HG03469 (cell line): ENCODE measurements at regions not wholly inside any gene's neighbourhood (a gene's known extent, or its start where the extent isn't known, plus 50 kb on each side); places are given as distances from the start of the nearest gene placed in this dataset.
"Not testable (repeated sequence)": the region's sequence is repeated elsewhere in the genome, so short reads cannot be mapped to it uniquely, and the experiment has no call there.

Source experiments
- ATAC-seq: cut with Tn5 transposase; IDR thresholded peaks from one replicate; pipeline ENCODE4 v1.9.1; 2021; ENCODE audit warnings: mild to moderate bottlenecking, moderate library complexity, moderate number of reproducible peaks; ENCODE audit not compliant: unreplicated experiment

DNA sequence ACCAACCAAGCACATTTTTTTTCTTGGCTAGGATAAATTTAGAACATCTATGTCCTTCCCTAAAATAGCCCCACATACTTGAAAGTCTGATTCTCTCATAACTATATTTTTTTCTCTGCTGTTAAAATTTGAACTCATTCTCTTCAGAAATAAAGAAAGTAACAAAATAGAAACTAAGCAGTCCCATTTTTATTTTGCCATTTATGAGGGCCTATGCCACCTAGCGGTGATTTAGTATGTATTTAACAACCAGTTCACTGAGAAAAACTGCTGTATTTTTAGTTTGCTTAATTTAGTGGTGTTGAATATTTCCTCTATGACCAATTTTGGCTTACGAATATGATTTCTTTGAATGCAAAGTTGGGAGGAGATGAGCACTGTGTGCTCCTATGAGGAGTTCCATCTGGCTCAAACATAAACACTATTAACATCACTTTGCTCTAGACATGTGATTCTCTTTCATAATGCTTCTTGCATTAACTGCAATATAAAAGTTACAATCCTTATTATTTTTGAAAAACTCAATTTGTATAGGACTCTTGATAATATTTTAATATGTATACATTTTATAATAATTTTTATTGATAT is 116.6 kb downstream of the SYT15B start:
- not testable (repeated sequence) for ATAC-seq

GRCh38 chr10:47626975-47627374 is 103.5 kb upstream of the AGAP9 start:
- not testable (repeated sequence) for ATAC-seq

GRCh38 chr10:47622719-47623118 is 99.3 kb upstream of the AGAP9 start:
- ATAC-seq = not testable (repeated sequence)

GRCh38 chr10:47619300-47620012 is 96.0 kb upstream of the AGAP9 start:
- not testable (repeated sequence) for ATAC-seq

DNA sequence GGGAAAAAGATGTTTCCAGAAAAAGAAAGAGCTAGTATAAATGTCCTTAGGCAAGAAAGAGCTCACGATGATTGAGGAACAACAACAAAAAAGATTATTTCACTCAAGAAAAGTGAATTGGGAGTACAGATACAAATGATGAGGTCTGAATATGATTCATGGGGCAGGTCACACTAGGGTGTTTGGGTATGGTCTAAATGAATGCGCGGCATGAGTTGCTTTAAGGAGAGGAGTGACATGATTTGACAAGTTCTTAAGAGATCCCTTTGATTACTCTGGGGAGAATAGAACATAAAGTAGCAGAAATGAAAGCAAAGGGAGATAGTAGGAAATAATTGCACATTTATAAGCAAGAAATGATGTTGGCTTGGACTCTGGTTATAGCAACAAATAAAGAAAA is 85.9 kb upstream of the AGAP9 start:
- ATAC-seq = not testable (repeated sequence)

DNA sequence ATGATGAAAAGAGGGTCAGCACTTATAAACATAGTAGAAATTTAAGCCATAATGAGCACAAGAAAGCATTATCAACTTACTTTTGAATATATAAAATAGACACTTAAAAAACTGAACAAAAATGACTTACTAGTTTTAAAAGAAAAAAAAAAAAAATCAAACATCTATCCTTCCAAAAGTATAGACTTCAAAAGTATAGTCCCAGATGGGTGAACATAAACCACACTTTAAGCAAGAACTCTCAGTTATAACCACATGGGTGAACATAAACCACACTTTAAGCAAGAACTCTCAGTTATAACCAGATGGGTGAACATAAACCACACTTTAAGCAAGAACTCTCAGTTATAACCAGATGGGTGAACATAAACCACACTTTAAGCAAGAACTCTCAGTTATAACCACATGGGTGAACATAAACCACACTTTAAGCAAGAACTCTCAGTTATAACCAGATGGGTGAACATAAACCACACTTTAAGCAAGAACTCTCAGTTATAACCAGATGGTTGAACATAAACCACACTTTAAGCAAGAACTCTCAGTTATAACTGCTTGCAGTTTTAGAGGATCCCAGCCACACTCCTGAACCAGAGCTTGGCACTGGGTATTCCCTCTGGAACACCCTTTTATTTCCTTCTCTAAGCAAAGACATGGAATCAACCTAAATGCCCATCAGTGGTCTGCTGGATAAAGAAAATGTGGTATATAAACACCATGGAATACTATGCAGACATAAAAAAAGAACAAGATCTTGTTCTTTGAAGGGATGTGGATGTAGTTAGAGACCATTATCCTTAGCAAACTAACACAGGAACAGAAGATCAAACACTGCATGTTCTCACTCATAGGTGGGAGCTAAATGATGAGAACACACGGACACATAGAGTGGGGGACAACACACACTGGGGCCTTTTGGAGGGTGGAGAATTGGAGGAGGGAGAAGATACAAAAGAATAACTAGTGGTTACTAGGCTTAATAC is 82.6 kb upstream of the AGAP9 start:
- ATAC-seq = not testable (repeated sequence)

DNA sequence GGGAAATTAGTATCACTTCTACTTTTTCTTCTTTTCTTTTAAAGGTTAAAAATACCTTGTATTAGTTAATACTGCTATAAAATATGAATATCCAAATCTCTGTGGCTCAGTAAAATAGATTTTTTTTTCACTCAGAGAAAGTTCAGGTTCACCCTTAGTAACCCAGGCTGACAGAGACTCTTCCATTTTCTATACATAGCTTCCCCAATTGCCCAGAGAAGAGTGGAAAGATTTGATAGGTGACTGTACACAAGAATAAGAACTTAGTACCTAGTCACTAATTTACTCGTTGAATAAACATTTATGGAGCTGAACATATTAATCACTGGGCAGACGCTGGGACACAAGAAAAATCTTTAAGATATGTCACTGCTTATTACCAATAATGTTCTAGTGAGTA is 77.2 kb upstream of the AGAP9 start:
- not testable (repeated sequence) for ATAC-seq

DNA sequence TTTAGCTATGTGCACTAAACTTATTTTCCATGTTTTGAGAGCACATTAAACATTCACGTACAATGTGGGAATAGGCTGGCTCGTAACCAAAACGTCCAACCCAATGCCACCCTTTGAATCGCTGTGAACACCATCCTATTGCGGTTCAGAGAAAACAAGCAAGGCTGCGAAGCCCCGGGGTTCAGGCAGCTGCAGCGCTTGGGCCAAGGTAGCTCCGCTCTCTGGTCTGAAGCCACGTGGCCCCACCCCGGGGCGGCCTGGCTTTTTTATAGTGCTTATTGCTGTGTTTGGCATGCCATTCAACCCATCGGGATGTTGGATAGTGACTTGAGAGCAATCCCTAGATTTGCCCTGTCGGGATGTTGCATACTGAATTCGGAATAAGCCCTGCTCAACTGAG is 76.7 kb upstream of the AGAP9 start:
- ATAC-seq = not testable (repeated sequence)

DNA sequence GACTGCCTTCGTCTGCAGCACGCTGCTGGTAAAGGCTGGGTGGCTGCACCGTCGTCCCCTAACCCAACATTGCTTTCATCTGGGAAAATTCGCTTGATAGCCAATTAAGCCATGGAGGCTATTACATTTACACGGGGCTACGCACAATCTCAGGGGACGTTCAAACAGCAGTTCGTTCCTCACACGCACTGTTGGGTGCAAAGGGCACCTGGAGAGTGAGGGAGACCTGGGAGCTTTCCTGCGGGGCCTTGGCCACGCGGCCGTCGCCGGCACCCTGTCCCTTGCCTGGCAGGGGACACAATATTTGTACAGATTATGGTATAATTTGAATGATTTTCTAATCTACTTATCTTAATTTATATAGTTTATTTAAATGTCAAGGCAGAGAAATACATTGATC is 76.2 kb upstream of the AGAP9 start:
- not testable (repeated sequence) for ATAC-seq

- not testable (repeated sequence) for ATAC-seq
Observed at GRCh38 chr10:47593805-47594204, 70.4 kb upstream of the AGAP9 start.

DNA sequence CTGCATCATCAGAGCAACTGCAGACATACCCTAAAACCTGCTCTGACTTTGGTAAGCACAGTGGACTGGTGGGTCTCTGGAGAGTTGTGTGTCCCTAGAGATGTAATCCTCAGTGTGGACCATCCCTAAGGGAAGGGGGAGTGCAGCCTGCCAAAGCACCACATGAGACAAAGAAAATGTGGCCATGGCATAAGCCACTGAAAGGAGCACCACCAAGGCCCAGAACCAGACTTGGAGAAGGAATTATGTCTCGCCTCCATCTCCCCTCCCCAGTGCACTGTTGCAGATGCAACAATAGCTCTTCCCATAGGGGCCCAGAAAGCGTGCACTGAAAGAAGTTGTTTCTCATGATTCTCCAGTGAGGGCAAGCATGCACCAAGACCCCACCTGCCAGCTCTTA is 69.7 kb upstream of the AGAP9 start:
- ATAC-seq = not testable (repeated sequence)

DNA sequence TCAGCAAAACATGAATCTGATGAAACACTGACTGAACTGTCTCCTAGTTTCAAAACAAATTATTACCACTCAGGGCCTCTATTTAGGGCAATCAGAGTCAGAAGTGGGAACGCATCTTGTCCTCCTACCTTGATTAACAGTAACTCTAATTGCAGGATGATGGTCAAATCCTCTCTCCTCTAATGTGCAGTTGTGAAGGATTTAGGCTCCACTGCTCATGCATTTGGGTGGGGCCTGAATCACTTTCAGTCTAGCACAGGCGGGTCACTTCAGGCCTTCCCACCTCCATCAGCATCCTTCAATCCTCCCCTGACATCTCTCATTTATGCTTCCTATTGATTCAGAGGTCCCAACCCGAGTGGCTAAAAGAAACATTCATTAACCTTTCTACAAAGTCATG is 67.5 kb upstream of the AGAP9 start:
- not testable (repeated sequence) for ATAC-seq

DNA sequence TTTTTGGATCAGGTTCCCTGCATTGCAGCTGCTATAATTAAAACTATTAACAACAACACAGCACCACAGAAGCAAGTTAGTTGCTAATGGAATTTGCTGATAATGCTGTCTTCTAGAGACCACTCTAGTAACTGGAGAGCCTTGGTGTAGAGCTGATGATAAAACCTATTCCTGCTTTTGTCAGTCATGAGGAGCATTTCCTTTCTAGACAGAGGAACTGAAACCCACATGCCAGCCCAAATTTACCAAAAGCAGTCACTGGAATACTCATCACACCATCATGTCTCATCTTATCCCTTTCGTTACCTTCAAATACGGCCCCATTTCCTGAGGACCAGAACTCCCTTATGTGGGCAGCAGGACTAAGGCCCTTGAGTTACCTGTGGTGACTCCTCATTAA is 67.1 kb upstream of the AGAP9 start:
- ATAC-seq = not testable (repeated sequence)

DNA sequence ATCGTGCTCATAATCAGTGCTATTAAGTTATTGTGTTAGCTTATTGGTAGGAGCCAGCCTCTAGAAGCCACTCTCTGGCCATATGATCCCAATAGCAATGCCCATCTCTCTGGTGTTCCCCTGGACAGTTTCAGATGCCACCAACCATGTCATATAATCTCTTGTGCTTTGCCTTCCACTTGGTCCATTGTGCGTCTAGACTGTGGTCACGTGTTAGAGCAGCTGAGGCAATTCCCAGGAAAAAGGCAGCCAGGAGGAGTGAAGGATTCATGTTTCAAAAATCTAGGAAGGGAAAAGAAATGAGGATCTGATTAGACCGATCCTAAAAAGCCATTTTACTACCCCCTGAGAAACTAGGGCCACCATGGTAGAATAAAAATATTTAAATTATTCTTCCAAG is 58.6 kb upstream of the AGAP9 start:
- ATAC-seq = not testable (repeated sequence)

- ATAC-seq = not testable (repeated sequence)
Observed at GRCh38 chr10:47580063-47580462, 56.6 kb upstream of the AGAP9 start.

DNA sequence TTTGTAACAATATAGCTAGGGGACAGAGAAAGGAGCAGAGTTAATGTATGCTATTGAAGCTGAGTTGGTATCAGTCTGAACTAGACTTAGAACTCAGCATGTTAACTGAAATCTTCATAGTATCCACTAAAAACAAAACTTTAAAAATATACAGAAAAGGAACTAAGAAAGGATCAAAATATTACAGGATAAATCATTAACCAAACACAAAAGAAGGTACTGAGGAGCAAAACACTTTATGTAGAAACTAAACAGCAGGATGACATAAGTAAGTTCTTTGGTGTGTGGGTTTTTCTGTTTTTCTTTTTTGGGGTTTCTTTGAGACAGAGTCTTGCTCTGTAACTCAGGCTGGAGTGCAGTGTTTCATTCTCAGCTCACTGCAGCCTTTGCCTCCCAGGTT is 55.1 kb upstream of the AGAP9 start:
- peak; percentile 96 for ATAC-seq
